ENCODE measurements at regions not wholly inside any gene's neighbourhood (a gene's known extent, or its start where the extent isn't known, plus 50 kb on each side); places are given as distances from the start of the nearest gene placed in this dataset.

DNA sequence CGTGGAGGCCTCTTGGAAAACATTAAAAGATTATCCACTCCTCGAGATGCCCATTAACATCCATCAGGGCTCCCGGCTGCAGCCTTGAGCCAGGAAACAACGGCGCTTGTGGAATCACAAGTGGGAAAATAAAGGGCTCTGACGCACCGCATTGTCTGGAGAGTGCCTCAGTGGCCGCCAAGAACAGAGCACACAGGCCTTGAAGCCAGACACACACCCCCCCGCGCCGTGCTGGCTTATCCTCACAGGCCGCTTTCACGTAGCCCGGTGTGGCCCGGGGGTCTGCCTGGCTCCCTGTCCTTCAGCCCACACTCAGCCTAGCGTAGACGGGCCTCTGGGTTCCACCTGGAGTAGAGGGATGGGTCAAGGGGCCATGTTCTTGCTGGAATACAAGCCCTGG is 1020.5 kb downstream of the BRD1 start:
- no peak for DNase-seq (ENCODE audit: low spot score)

DNA sequence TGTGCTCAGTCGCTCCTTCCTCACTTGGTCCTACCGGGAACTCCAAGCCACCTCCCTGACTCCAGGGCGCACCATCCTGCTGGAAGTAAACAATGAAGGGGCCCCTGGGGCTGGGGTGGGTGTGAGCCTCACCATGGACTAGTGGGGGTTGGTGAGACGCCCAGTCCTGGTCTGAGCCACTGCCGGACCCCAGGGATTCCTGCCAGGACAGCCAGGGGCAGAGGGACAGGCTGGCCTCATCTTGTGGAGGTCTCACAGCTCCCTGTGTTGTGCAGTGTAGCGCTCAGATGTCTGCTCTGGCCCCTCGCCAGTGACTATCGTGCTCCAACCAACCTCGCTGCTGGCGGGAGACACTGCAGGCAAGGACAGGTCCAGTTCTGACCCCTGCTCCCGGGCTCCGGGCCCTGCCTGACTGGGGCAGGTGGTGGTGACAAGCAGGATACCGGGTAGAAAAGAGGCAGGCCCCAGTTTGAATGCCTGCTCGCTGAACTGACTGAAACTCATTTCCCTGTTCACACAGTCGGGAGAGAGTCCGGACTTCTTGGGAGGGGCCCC is 1021.4 kb downstream of the BRD1 start:
- no peak for DNase-seq (ENCODE audit: low spot score)

DNA sequence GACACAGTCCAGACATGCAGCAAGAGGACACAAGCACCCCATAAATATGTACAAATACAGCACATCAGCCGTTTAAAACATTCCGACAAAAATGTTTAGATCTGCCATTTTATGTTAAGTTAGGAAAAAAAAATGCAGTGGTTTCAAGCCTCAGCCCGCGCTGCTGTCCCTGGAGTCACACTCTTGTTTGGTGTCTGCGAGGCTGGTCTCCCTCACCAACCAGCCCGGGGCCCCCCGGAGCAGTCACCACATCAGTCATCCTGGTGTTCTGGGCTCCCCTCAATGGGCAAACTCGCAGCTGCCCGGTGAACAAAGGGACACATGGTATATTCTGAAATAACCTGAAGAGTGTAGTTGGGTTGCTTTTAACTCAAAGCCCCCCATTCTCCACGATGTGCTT is 1022.2 kb downstream of the BRD1 start:
- DNase-seq (ENCODE audit: low spot score): no peak

DNA sequence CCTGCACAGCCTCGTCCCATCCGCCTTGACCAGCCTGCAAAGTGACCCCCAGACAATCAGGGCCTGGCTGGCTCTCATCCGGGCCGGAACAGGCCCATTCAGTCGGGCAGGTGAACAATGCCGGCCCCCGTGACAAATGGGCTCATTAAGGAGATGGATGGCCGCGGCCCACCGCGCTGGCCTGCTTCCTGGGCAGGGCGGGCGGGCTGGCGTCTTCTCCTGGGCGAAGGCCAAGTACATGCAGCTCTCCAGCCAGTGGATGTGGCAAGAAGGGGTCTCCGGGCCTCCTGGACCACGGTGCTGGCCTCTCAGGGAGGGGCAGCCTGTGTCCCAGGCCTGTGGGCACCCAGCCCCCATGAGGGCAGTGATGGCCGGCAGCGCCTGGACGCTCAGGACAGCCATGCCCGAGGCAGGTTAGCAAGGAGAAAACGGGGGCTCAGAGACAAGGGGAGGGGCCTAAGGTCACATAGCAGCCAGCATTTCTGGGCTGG is 1022.8 kb downstream of the BRD1 start:
- DNase-seq (ENCODE audit: low spot score): no peak

DNA sequence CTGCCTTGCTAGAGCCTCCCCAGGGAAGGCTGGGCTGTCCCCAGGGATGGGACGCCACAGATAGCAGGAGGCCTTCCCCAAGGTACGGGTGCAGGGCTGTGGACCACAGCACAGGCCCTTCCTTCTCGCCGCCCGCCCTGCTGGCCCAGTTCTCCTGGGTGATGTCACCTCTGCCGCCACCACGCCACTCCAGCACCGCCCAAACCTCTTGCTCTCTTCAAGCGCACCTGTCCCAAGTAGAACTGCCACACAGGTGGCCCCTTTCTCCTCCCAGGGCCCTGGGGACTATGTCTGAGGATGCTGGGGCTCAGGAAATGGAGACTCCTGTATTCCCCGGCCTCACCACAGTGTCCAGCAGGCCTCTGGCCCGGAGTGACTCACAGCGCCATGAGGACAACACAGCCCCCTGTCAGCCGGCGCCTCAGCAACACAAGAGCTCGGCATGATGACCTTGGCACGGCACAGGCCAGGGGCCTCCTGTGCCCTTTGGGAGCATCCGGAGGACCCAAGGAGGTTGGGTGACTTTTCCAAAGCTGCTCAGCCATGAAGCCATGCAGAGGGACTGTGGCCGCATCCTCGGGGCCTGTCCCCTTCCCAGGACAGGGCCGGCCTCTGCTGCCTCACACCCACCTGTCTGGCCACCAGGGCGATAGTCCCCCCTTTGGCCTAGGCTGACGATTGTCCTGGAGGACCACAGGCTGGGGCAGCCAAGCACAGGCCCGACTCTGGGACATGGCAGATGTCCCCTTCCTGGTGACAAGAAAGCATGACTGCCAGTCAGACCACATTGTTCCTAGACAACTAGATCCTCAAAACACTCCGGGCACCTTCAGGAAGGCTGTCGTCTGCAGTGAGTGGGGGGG is 1023.5 kb downstream of the BRD1 start:
- no peak for DNase-seq (ENCODE audit: low spot score)

DNA sequence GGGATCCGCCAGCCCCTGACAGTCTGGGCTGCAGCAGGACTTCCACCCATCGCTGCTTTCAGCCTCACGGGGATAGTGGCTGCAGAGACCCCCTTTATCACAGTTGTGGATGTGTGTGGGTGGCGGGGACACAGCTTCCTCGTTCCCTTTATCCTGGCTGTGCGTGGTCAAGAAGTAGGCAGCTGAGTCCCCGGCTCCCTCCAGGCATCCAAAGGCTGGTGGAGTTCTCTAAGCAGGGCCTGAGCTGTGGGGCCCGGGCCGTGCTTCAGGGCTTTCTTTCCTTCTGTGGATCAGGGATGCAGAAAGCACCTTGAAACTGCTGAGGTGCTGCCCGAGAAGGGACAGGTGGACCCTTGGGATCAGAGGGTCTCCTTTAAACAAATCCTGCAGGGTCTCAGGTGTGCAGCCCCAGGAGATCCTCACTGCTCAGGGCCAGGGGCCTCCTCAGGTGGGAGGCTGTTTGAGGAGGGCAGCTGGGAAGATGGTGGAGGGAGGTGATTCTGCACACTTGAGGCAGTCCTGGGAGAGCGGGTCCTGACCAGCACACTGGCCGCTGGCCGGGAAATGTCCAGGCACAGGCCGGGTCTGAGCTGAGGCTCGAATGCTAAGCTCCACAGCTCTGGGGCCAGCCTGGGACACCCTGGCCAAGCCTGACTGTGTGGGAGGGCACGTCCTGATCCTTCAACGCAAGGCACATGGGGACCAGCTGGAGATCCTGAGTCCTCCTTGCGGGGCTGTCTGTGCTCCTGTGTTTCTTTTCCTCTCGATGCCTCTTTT is 1024.3 kb downstream of the BRD1 start:
- DNase-seq (ENCODE audit: low spot score): no peak

DNA sequence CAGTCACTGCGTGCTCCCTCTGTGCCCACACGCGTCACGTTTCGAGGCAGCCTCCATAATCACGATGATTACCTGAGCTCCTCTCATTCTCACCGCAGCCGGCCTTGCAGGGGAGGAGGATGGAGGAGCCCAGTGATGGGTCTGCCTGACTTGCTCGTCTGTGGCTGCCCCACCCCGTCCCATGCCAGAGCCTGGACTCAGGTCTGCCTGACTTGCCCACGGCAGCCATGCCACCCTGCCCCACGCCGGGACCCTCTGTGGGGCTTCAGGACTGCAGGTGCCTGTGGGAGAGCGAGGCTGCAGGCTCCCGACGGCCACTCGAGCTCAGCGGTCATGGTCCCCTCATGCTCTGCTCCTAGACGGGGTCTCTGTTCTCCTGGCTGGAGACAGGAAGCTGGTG is 1025.1 kb downstream of the BRD1 start:
- DNase-seq (ENCODE audit: low spot score): no peak

DNA sequence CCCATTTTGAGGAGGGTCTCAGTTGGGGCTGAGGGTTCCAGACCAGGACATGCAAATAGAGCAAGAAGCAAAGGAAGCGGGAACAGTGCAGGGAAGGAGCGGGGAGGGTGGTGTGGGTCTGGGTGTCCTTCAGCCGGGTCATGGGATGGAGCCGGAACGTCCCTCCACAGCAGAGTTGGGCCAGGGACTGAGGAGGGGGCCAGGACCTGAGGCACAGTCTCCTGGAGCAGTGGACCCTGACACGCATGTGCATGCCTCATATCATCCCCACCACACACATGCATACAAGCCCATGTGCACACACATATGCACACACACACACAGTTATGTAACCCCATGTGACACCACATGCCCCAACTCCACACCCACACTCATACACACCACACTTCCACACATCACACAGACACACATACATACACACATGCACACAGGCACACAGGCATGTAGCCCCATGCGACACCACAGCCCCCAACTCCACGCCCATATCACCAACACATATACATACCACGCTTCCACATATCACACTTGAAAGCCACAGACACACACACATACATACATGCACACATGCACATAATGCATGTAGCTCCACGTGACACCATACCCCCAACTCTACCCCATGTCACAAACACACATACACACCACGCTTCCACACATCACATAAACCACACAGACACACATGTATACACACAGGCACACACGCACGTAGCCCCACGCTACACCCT is 1026.6 kb downstream of the BRD1 start:
- DNase-seq (ENCODE audit: low spot score): no peak

DNA sequence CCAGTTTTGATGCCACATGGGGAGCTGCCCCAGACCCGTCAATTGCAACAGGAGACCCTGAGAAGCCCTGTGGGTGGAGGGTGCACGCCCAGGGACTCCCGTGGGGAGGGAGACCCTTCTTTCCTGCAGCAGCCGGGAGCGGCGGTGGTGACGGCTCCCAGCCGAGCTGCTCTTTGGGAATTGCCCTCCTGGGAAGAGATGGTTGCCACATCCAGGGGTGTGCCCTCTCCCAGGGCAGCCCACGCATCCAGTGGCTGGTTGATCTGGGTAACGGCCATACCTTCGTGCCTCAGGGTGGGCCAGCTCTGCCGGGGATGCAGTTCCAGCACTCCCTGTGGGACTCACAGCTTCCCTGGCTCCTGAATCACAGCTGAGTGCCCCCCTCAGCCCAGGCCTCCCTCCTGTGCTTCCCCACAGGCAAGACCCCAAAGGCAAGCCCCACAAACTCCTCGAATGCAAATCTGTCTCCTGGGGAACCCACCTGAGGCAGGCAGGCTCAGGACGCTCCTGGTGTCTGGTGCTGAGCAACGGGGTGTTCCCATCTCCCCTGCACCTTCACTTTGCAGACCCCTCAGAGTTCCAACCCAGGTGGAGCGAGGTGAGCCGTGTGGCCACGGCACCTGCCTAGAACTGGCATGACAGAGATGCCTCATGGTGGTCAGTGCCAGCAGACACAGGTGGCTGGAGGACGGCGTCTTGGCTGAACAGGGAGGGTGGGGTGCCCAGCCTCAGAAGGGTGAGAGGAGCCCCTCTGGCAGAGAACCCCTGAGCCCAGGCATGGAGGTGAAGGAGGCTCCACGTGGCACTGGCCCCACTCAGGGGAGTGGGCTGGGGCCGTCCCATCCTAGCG is 1027.4 kb downstream of the BRD1 start:
- DNase-seq (ENCODE audit: low spot score): no peak

DNA sequence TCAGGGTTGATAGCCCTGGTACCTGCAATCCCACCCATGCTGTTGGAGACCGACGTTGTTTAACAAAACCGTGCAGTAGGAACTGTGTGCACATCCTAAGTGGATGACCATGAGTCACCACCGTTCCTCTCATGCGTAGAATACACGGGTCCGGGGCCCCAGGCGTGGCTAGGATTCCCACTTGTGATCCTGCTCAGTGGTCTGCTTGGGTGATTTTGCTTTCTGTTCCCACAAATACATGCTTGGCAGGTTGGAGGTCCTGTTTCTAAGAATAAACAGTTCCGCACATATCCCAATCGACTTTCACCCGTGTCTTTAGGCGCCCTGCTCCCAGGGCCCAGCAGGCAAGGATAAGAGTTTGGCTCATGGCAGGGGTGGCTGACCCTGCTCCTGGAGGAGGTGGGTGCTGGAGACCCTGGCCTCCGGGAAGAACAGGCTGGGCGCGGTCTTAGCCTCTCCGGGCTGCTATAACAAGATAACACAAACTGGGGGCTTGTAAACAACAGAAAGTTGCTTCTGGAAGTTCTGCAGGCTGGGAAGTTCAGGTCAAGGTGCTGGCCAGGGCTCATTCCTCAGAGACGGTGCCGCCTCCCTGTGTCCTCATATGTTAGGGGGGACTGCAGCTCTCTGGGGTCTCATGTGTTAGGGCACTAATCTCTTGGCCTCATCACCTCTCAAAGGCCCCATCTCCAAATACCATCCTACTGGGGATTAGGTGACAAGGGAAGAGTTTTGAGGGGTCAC is 1028.3 kb downstream of the BRD1 start:
- no peak for DNase-seq (ENCODE audit: low spot score)

DNA sequence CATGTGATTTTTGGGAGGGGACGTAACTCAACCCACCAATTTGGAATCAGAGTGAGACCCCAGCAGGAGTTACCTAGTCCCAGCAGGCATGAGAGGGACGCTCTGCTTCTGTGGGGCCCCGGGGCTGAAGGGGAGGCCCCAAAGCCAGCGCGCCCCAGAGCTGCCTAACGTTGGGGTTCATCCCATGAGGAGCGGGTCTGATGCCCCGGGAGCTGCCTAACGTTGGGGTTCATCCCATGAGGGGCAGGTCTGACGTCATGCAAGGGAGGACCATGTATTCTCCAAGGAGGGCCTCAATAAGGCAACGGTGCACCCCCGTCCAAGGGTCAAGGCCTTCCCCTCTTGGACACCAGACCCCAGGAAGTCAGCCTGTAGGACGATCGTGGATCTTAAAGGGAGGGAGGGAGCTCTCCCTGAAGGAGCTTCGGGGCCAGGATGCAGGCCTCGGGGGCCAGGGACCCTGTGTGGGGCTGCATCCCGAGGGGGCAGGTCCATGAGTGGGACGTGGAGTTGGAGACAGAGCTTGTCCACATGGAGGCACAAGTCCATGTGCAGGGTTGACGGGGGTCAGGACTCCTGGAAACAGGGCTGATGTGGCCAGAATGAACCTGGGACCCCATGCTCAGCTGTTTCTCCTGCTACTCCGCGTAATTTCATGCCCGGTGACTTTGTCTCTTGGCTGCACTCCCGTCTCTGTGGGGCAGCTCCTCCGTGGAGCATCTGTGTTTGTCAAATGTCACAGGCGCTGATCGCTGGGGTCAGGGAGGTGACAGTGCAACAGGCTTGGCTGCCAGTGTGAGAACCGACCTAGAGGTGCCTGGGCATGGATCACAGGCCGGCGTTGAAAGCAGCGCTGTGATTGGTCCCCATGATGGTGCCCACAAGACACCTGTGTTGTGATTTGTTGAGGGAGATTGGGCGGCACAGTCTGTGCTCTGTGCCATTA is 1029.1 kb downstream of the BRD1 start:
- no peak for DNase-seq (ENCODE audit: low spot score)

DNA sequence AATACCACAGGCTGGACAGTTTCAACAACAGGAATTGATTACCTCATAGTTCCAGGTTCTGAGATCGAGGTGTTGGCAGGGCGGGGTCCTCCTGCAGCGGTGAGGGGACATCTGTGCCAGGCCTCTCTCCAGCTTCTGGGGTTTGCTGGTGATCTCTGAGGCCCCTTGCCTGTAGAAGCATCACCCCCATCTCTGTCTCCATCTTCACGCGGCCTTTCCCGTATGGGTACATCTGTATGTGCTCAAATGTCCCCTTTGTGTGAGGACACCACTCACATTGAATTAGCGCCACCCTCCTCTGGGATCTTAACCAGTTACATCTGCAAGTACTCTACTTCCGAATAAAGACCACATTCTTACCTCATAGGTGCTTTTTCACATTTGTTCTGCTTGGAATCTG is 1029.9 kb downstream of the BRD1 start:
- no peak for DNase-seq (ENCODE audit: low spot score)

DNA sequence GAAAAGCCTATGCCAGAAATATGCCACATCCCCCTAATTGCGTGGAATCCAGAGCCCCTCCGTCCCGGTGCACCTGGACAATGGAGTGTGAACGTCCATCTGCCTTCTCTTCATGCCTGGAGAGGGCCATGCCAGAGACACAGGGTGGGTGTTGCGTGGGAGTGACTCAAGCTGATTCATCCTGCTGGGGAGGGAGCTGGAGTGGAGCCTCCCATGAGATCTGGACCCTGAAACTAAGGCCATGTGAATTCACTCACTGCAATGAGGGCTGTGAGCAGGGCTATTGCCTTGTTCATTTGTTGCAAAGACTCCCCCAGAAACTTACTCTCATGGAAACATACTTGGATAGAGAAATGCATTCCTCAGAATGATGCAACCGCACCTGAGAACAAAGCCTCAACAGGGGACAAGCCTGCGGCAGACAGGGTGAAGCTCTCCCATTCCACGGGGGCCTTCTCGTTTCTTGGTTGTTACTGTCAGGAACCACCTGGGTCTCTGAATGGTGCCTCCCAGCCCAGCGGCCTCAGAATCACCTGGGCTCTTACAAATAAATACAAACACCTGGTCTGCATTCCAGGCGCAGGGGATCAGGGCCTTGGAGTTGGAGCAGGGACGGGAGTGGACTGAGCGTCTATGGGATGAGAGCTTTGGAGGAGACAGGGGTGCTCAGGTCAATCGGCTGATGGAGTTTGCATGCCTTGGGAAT is 1031.2 kb downstream of the BRD1 start:
- DNase-seq (ENCODE audit: low spot score): peak; percentile 63

DNA sequence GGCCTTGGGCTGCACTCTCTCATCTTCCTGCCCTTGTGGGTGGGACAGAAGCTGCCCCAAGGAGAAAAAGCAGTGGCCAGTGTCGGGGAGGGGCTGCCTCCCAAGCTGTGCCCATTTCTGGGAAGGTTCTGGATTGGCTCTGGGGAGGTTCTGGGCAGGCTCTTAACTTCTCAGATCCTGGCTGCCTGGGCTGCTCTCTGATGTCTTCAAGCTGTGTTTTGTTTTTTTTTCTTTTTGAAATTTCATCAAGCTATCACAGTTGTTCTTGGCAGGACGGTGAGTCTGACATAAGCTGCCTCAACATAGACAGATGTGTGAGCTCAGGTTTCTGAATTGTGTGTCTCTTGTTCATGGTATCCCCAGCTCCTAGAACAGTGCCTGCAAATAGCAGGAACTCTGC is 1032.0 kb downstream of the BRD1 start:
- DNase-seq (ENCODE audit: low spot score): no peak

DNA sequence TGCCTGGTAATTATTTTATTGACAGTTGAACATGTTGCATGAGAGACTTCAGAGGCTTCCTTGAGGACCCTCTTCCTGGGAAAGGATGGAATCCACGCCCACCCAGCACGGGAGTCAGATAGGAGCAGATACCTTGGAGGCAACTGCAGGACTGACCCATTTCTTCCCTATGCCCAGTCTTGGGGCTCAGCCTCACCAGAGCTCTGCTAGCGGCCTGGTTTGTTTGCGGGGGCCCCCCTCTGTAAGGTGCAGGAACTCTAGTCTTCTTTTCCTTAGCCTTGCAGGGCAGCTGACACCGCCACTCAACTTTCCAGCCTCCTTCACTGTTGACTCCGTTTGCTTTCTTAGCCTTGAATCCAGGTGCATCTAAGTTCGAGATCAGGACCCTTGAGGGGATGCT is 1032.8 kb downstream of the BRD1 start:
- DNase-seq (ENCODE audit: low spot score): no peak

DNA sequence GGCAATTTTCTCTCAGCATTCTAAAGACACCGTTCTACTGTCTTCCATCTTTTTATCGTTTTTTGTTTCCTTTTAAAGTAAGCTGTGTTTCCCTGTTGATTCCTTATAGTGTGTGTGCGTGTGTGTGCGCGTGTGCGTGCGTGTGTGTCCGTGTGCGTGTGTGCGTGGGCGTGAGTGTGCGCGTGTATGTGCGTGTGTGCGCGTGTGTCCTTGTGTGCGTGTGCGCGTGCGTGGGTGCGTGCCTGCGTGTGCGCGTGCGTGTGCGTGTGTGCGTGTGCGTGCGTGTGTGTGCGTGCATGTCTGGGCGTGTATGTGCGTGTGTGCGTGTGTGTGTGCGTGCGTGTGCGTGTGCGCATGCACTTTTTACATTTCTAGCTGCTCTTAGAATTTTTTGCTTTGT is 1033.7 kb downstream of the BRD1 start:
- no peak for DNase-seq (ENCODE audit: low spot score)

DNA sequence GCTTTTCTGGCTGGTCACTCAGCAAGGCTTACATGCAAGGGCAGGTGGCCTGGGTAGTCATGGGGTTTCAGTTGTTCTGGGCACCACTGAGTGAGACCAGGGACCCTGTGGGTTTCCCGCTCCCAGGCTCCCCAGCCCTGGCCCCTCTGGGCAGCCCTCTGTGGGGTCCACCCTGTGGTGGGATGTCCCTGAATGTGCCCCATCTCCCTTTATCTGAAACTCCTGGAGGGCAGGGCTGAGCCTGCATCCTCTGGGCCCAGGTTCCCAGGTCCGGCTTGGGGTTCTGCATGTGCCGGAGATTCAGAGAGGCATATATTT is 1041.0 kb downstream of the BRD1 start:
- no peak for DNase-seq (ENCODE audit: low spot score)

DNA sequence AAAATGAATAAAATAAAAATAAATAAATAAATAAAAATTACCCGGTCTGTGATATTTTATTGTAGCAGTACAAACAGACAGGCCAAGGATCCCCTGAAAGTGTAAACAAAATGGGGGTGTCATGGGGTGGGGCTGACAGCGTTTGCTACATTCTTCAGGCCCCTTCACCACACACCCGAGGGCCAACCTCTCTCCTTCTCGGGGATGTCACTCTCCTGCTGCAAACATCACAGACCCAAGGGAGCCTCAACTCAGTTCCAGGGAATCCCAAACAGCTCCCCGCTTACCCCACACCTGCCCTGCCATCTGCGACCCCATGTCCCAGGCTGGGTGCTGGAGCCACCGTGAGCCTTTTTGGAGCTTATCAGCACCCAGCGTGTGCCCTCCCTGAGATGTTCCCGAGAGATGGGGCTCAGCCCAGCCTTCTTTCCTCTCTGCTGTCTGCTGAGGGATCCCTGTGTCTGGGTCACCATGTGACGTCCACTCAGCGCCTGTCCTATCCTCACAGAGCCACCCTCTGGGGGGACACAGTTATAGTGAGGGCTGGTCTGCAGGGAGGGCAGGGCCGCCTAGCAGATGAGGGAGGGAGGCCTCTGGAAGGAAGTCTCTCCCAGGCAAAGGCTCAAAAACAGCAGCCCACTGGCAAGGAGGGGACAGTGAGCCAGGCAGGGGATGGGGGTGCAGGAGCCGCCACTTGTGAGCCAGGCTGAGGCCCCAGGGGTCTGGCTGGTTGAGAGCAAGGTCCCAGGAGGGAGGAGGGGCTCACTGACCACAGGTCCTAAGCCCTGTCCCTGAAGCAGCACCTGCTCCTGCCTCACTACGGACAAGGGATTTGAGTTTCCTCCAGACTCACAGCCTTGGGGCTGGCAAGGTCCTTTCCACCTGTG is 1041.6 kb downstream of the BRD1 start:
- no peak for DNase-seq (ENCODE audit: low spot score)

All from iPS-NIHi11 (cell line).